HFFc6 (cell line): ENCODE measurements at regions not wholly inside any gene's neighbourhood (a gene's known extent, or its start where the extent isn't known, plus 50 kb on each side); places are given as distances from the start of the nearest gene placed in this dataset.
"Not testable (repeated sequence)": the region's sequence is repeated elsewhere in the genome, so short reads cannot be mapped to it uniquely, and the experiment has no call there.

Experiments used
- DNase-seq: peaks from one replicate; pipeline ENCODE4 v3.0.0-alpha.2; 2018
- H3K27ac Mint-ChIP-seq: 2 replicates; pipeline ENCODE4 v1.8.0; 2020; ENCODE audit warnings: mild to moderate bottlenecking, mixed read lengths
- H3K27me3 Mint-ChIP-seq: 2 replicates; pipeline ENCODE4 v1.8.0; 2021; ENCODE audit warnings: mild to moderate bottlenecking, moderate library complexity, mixed read lengths; ENCODE audit not compliant: insufficient read depth
- H3K36me3 Mint-ChIP-seq: 2 replicates; pipeline ENCODE4 v1.8.0; 2021; ENCODE audit warnings: low read depth, mixed read lengths
- H3K4me1 Mint-ChIP-seq: 2 replicates; pipeline ENCODE4 v1.8.0; 2020; ENCODE audit warnings: low read depth, mixed read lengths
- H3K4me3 Mint-ChIP-seq: 2 replicates; pipeline ENCODE4 v1.8.0; 2020; ENCODE audit warnings: mild to moderate bottlenecking, moderate library complexity, mixed read lengths
- H3K9me3 Mint-ChIP-seq: 2 replicates; pipeline ENCODE4 v1.8.0; 2020; ENCODE audit warnings: mild to moderate bottlenecking, mixed read lengths
- TF ChIP-seq, protein P1 (sequence below): fragments of 200-600 bp; sonication (generic); IDR thresholded peaks from 2 replicates; pipeline ENCODE4 v1.5.0; 2021; ENCODE audit warnings: antibody characterized with exemption, mild to moderate bottlenecking

DNA sequence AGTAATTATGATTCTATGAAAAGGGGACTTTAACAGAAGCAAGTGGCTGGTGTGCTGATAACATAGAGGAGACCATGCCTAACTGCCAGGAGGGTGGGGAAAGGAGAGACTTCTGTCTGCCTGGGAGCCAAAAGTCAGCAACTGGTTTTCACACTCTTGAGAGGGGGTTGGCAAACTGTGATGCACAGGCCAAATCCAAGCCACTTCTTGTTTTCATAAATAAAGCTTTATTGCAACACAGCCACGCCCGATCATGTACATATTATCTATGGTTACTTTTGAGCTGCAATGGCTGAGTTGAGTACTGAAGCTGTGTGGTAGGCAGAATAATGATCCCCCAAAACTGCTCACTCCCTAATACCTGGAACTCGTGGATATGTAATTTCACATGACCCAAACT lies 208.4 kb downstream of the LNPK start:
- Mint-ChIP-seq H3K4me1 (no peaks in the 10 kb centered on the region), H3K27me3 (peaks cover 15% of the 10 kb centered on the region; the same call in 1 of the 2 replicates), H3K9me3 (peaks cover 17% of the 10 kb centered on the region), H3K27ac (no peak overlapping the region), H3K36me3 (peaks cover 14% of the 10 kb centered on the region), H3K4me3 (no peak overlapping the region)
- TF ChIP-seq, protein P1, sequence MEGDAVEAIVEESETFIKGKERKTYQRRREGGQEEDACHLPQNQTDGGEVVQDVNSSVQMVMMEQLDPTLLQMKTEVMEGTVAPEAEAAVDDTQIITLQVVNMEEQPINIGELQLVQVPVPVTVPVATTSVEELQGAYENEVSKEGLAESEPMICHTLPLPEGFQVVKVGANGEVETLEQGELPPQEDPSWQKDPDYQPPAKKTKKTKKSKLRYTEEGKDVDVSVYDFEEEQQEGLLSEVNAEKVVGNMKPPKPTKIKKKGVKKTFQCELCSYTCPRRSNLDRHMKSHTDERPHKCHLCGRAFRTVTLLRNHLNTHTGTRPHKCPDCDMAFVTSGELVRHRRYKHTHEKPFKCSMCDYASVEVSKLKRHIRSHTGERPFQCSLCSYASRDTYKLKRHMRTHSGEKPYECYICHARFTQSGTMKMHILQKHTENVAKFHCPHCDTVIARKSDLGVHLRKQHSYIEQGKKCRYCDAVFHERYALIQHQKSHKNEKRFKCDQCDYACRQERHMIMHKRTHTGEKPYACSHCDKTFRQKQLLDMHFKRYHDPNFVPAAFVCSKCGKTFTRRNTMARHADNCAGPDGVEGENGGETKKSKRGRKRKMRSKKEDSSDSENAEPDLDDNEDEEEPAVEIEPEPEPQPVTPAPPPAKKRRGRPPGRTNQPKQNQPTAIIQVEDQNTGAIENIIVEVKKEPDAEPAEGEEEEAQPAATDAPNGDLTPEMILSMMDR: no peak
- DNase-seq: no peak

DNA sequence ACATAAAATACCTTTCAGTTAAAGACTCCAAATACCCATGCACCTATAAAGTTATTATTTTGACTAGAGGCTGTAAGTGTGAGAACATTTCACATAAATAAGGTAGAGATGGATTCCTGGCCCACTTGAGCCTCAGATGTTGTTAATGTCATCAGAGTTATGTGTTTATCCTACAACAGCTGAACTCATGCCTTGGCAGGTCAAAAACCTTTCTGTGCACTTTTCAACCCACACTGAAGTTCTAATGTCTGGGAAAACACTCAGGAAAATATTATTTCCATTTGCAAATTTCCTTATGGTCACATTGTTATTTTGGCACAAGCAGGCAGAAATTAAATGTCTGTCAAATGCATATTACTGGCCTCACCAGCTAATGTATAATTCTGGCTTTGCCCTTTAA lies 209.2 kb downstream of the LNPK start:
- H3K27ac Mint-ChIP-seq: no peak overlapping the region
- peaks cover 8% of the 10 kb centered on the region for H3K27me3 Mint-ChIP-seq
- TF ChIP-seq, protein P1: no peak
- peaks cover 14% of the 10 kb centered on the region for H3K36me3 Mint-ChIP-seq
- no peak overlapping the region for H3K4me3 Mint-ChIP-seq
- no peaks in the 10 kb centered on the region for H3K4me1 Mint-ChIP-seq
- peaks cover 17% of the 10 kb centered on the region for H3K9me3 Mint-ChIP-seq
- DNase-seq: no peak

DNA sequence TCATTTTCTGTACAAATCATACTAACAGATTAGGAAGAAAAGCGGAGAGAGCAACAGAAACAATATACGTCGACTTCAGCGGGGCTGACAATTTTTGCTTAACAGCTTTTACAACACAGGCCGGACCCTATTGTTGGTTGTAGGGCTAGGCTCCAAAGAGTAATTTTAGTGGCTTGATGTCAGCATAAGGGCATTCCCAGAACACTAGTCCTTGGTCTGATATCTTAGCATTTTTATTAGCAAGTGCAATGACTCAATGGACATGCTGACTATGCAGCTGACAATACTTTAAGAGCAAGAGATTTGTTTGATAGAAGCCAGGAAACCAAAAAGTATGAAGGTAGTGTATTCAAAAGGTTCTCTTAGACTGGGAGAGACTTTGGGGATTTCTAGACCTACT lies 209.9 kb downstream of the LNPK start:
- H3K27me3 Mint-ChIP-seq: peaks cover 3% of the 10 kb centered on the region
- H3K4me1 Mint-ChIP-seq: no peaks in the 10 kb centered on the region
- H3K27ac Mint-ChIP-seq: no peak overlapping the region
- no peak for DNase-seq
- TF ChIP-seq, protein P1: no peak
- H3K9me3 Mint-ChIP-seq: peaks cover 17% of the 10 kb centered on the region
- peaks cover 14% of the 10 kb centered on the region for H3K36me3 Mint-ChIP-seq
- no peak overlapping the region for H3K4me3 Mint-ChIP-seq

DNA sequence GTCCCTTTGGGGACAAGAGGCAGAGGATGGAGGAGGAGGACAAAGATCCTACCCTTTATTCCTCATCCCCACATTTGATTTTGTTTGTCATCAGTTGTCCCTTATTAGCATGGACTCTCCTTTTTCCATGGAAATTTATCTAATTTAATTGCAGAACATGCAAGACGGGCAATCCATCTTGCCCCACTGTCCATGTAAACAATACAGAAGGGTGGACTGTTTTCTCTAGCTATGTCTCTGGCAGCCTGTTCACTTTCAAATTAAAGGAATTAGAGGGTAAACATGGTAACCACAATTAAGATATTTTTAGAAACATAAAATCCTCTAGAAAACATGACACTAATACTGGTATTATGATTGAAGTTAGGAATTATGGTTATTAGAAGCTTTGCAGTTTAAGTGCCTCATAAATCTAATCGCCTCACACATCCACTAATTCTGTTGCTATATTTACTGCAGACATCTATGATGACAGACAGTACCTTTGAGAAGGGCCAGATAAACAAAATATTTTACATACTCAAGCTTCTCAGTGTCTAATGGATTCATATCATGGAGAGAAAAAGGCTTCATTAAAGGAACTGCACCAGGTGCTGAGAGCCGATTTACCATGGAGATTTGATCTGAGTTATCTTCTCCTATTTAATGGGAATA lies 215.5 kb downstream of the LNPK start:
- Mint-ChIP-seq H3K27ac (no peak overlapping the region), H3K36me3 (no peaks in the 10 kb centered on the region), H3K4me3 (no peak overlapping the region), H3K27me3 (peaks cover 2% of the 10 kb centered on the region), H3K4me1 (no peaks in the 10 kb centered on the region), H3K9me3 (no peaks in the 10 kb centered on the region)
- no peak for DNase-seq
- TF ChIP-seq, protein P1: no peak

DNA sequence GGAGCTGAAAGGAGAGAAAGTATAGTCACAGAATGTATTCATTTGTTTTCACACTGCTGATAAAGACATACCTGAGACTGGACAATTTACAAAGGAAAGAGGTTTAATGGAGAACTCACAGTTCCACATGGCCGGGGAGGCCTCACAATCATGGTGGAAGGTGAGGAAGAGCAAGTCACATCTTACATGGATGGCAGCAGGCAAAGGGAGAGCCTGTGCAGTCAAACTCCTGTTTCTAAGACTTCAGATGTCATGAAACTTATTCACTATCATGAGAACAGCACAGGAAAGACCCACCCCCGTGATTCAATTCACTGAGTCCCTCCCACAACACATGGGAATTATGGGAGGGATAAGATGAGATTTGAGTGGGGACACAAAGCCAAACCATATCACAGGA lies 224.7 kb downstream of the LNPK start:
- not testable (repeated sequence) for H3K4me1 Mint-ChIP-seq, H3K36me3 Mint-ChIP-seq, H3K9me3 Mint-ChIP-seq, H3K27ac Mint-ChIP-seq, H3K4me3 Mint-ChIP-seq, DNase-seq
- peaks cover 17% of the 10 kb centered on the region; the same call in 1 of the 2 replicates for H3K27me3 Mint-ChIP-seq

DNA sequence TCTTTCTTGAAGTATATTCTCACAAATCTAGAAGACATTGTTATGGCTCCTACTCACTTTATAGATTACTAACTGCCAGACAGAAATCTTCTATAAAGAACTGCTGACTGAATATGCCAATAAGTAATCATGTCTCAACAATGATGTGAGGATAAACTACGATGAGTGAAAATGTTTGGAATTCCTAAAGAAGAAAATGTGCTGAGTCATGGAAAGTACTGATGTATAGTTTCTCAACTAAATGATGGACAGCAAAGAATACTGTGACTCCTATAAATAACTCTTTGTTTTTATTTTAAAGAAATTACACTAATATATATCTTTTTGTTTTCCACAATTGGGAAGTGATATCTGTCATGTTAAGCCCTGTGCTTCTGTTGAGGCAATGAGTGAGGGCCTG lies 232.9 kb downstream of the LNPK start:
- TF ChIP-seq, protein P1: no peak
- DNase-seq: no peak
- Mint-ChIP-seq H3K9me3 (no peaks in the 10 kb centered on the region), H3K36me3 (no peaks in the 10 kb centered on the region), H3K4me3 (no peak overlapping the region), H3K27me3 (peaks cover 6% of the 10 kb centered on the region; the same call in 1 of the 2 replicates), H3K27ac (no peak overlapping the region), H3K4me1 (peaks cover 9% of the 10 kb centered on the region)
